ENCODE measurements at regions not wholly inside any gene's neighbourhood (a gene's known extent, or its start where the extent isn't known, plus 50 kb on each side); places are given as distances from the start of the nearest gene placed in this dataset.

DNA sequence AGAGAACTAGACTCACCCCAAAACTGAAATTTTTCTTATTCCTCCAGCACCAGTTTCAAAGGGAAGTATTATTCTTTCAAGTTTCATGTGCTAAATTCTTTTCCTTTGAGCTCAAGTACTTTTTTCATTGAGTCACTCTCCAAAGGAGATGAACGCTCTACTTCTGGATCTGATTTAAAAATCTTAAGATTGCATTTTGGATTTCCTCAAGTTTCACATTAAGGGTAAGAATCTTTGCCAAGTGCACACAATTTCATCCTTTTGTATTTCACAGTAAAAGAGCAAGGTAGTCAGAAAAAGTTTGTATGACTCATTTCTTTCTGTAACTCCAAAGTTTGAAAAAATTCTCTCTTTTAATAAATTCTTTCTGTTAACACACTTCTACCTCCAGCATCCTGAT, 435.5 kb downstream of the RAB38 start:
- Histone ChIP-seq H3K27ac (no peak overlapping the region), H3K4me1 (ENCODE audit: insufficient read depth) (no peaks in the 10 kb centered on the region), H3K4me3 (no peak overlapping the region), H3K9me3 (no peaks in the 10 kb centered on the region), H3K36me3 (no peaks in the 10 kb centered on the region), H3K27me3 (no peaks in the 10 kb centered on the region)
- WGBS, 3 donors: 41 to 67% (median 51%) methylated on average over 1 of the region's 1 CpG
- intact Hi-C loops (cut with DNase I): no loop called here
- DNase-seq: no peak
- TF ChIP-seq EP300 (IDR thresholded peaks at IDR 0.05): no peak
- TF ChIP-seq, protein P1, sequence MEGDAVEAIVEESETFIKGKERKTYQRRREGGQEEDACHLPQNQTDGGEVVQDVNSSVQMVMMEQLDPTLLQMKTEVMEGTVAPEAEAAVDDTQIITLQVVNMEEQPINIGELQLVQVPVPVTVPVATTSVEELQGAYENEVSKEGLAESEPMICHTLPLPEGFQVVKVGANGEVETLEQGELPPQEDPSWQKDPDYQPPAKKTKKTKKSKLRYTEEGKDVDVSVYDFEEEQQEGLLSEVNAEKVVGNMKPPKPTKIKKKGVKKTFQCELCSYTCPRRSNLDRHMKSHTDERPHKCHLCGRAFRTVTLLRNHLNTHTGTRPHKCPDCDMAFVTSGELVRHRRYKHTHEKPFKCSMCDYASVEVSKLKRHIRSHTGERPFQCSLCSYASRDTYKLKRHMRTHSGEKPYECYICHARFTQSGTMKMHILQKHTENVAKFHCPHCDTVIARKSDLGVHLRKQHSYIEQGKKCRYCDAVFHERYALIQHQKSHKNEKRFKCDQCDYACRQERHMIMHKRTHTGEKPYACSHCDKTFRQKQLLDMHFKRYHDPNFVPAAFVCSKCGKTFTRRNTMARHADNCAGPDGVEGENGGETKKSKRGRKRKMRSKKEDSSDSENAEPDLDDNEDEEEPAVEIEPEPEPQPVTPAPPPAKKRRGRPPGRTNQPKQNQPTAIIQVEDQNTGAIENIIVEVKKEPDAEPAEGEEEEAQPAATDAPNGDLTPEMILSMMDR (IDR thresholded peaks at IDR 0.05): no peak
- TF ChIP-seq POLR2A (IDR thresholded peaks at IDR 0.05): no peak

DNA sequence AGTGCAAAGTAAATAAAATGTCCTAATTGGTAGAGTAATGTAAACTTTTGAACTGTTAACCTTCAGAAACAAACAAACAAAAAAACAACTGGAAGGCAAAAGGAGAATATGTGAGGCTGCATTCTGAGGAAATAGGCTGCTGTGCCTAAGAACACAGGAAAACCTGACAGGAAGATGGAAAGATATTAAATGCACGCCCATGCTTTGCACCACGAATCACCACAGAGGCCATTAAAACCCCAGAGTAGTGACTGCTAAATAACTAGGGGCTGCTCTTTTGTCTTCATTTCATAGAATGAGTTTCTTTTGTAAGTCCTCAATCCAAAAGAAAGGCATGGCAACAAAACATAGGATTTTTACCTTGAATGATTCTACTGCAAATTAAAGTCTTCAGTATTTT, 436.0 kb downstream of the RAB38 start:
- TF ChIP-seq EP300 (IDR thresholded peaks at IDR 0.05): no peak
- TF ChIP-seq, protein P1 (IDR thresholded peaks at IDR 0.05): no peak
- TF ChIP-seq POLR2A (IDR thresholded peaks at IDR 0.05): no peak
- H3K27me3 ChIP-seq: no peaks in the 10 kb centered on the region
- no peak overlapping the region for H3K4me3 ChIP-seq
- intact Hi-C loops (cut with DNase I): no loop called here
- H3K27ac ChIP-seq: no peak overlapping the region
- no peaks in the 10 kb centered on the region for H3K9me3 ChIP-seq
- DNase-seq: no peak
- no peaks in the 10 kb centered on the region for H3K36me3 ChIP-seq
- H3K4me1 ChIP-seq (ENCODE audit: insufficient read depth): no peaks in the 10 kb centered on the region
- WGBS, 3 donors: 63 to 65% (median 64%) methylated on average over 2 of the region's 2 CpGs

DNA sequence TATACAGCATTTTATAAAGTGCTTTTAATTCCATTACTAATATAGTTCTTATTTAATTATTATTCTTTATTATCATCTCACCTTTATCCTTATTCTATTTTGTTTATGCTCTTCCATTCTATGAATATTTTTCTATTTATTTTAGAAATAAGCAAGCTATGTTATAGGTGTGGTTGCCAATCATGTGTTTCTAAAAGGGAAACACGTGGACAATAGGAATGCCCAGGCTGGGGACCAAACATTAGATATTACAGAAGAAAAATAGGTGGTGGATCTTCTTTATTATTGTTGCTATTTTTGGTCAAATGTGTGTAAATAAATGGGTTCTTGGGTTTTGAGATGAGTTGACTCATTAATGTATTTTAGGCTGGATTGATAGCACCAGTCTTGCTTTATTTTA, 438.3 kb downstream of the RAB38 start:
- no peak for TF ChIP-seq EP300 (IDR thresholded peaks at IDR 0.05)
- TF ChIP-seq POLR2A (IDR thresholded peaks at IDR 0.05): no peak
- TF ChIP-seq, protein P1 (IDR thresholded peaks at IDR 0.05): no peak
- no peaks in the 10 kb centered on the region for H3K9me3 ChIP-seq
- no peaks in the 10 kb centered on the region for H3K27me3 ChIP-seq
- 76 to 91% (median 83%) methylated on average over 1 of the region's 1 CpG for WGBS, 3 donors
- no peak overlapping the region for H3K4me3 ChIP-seq
- intact Hi-C loops (cut with DNase I): no loop called here
- no peaks in the 10 kb centered on the region for H3K4me1 ChIP-seq (ENCODE audit: insufficient read depth)
- H3K36me3 ChIP-seq: no peaks in the 10 kb centered on the region
- no peak for DNase-seq
- no peak overlapping the region for H3K27ac ChIP-seq

DNA sequence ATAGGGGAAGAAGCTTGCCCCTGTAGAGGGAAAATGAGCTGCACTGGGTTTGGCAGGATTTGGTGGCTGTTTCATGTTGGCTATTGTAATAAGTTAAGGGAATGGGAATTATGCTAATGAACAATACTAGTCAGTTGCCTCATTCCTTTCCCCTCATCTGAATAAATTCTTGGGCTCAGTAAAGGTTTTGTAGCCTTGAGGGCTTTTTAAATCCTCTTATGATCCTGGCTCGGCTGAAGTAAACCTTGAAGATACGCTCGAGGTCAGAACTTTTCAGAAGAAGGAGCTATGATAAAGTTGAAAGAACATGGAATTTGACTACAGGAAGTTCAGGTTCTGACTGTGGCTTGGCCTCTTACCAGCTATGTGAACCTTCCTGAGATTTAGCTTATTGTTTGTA, 448.7 kb downstream of the RAB38 start:
- intact Hi-C loops (cut with DNase I): no loop called here
- TF ChIP-seq EP300 (IDR thresholded peaks at IDR 0.05): no peak
- TF ChIP-seq, protein P1 (IDR thresholded peaks at IDR 0.05): no peak
- no peak for TF ChIP-seq POLR2A (IDR thresholded peaks at IDR 0.05)
- no peaks in the 10 kb centered on the region for H3K27me3 ChIP-seq
- no peaks in the 10 kb centered on the region for H3K36me3 ChIP-seq
- no peaks in the 10 kb centered on the region for H3K9me3 ChIP-seq
- DNase-seq: no peak
- no peak overlapping the region for H3K4me3 ChIP-seq
- no peak overlapping the region for H3K27ac ChIP-seq
- 5 to 47% (median 19%) methylated on average over 3 of the region's 3 CpGs for WGBS, 3 donors
- no peaks in the 10 kb centered on the region for H3K4me1 ChIP-seq (ENCODE audit: insufficient read depth)

DNA sequence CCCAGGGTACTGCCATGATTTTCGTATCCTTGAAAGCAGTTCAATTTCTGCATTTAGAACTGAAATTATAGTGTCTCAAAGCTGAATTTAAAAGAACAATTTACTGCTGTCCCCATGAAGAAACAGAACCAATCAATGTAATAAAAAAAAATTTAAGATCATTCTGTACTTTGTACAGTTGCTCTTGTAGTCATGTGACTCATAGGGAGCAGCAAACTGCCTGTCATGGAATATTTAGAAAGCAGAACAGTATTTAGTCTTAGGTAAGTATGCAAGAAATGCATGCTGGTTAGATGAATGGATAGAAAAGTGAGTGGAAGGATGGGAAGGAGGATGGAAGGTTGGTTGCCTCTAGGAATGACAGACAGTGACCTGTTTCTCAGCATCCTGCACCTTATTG, 450.9 kb downstream of the RAB38 start:
- H3K27ac ChIP-seq: no peak overlapping the region
- intact Hi-C loops (cut with DNase I): no loop called here
- no peak overlapping the region for H3K4me3 ChIP-seq
- H3K36me3 ChIP-seq: no peaks in the 10 kb centered on the region
- DNase-seq: no peak
- WGBS, 3 donors: 84 to 98% (median 94%) methylated on average over 1 of the region's 1 CpG
- no peaks in the 10 kb centered on the region for H3K27me3 ChIP-seq
- TF ChIP-seq EP300 (IDR thresholded peaks at IDR 0.05) (no peak), POLR2A (IDR thresholded peaks at IDR 0.05) (no peak)
- TF ChIP-seq, protein P1 (IDR thresholded peaks at IDR 0.05): no peak
- H3K9me3 ChIP-seq: no peaks in the 10 kb centered on the region
- no peaks in the 10 kb centered on the region for H3K4me1 ChIP-seq (ENCODE audit: insufficient read depth)

Measured in ovary (tissue), 7 donors.